Type B pancreatic cell (in vitro differentiated cells): ENCODE measurements at regions not wholly inside any gene's neighbourhood (a gene's known extent, or its start where the extent isn't known, plus 50 kb on each side); places are given as distances from the start of the nearest gene placed in this dataset.
A peak's percentile ranks its signal among the peaks of the same experiment; 100 is the strongest.
"Not testable (repeated sequence)": the region's sequence is repeated elsewhere in the genome, so short reads cannot be mapped to it uniquely, and the experiment has no call there.

Experiments used
- DNase-seq: peaks from one replicate; pipeline ENCODE4 v3.0.0; 2021; ENCODE audit warnings: mixed read lengths; ENCODE audit not compliant: unreplicated experiment; ENCODE audit errors: extremely low spot score
- H3K27ac Mint-ChIP-seq: 2 replicates; pipeline ENCODE4 v1.8.0; 2021; ENCODE audit warnings: mild to moderate bottlenecking, mixed read lengths
- H3K27me3 Mint-ChIP-seq: 2 replicates; pipeline ENCODE4 v1.8.0; 2021; ENCODE audit warnings: mixed read lengths
- H3K36me3 Mint-ChIP-seq: 2 replicates; pipeline ENCODE4 v1.8.0; 2021; ENCODE audit warnings: mixed read lengths
- H3K4me1 Mint-ChIP-seq: one replicate; pipeline ENCODE4 v1.8.0; 2021; ENCODE audit warnings: mixed read lengths; ENCODE audit not compliant: unreplicated experiment
- H3K4me3 Mint-ChIP-seq: 2 replicates; pipeline ENCODE4 v1.8.0; 2021; ENCODE audit warnings: mild to moderate bottlenecking, mixed read lengths
- H3K9me3 Mint-ChIP-seq: 2 replicates; pipeline ENCODE4 v1.8.0; 2021; ENCODE audit warnings: mixed read lengths
- TF ChIP-seq, protein P1 (sequence below): fragments of 200-600 bp; sonication (generic); conservative IDR thresholded peaks from 2 replicates; pipeline ENCODE4 v1.5.0; 2021; ENCODE audit warnings: antibody characterized with exemption, mild to moderate bottlenecking

DNA sequence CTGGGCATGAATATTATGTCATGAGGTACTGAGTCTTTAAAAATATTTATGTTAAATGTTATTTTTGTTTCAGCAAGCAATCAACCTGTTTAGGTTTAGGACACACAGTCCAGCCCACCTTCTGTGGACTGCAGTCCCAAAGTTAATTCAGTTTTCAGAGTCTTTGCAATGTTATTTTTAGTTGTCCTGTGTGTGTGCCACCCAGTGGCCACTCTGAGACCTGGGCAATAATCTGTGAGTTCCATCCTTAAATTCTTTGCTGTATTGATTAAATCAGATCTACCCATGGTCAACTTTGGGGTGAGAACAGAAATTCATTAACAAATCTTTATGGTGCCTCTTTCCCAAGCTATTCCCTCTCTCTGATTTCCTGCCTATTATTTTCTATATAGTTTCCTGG is 415.1 kb downstream of the CCSER2 start:
- Mint-ChIP-seq H3K4me3 (no peak overlapping the region), H3K36me3 (no peaks in the 10 kb centered on the region), H3K9me3 (no peaks in the 10 kb centered on the region), H3K27ac (no peak overlapping the region), H3K27me3 (no peaks in the 10 kb centered on the region), H3K4me1 (no peaks in the 10 kb centered on the region)
- DNase-seq: no peak
- TF ChIP-seq, protein P1, sequence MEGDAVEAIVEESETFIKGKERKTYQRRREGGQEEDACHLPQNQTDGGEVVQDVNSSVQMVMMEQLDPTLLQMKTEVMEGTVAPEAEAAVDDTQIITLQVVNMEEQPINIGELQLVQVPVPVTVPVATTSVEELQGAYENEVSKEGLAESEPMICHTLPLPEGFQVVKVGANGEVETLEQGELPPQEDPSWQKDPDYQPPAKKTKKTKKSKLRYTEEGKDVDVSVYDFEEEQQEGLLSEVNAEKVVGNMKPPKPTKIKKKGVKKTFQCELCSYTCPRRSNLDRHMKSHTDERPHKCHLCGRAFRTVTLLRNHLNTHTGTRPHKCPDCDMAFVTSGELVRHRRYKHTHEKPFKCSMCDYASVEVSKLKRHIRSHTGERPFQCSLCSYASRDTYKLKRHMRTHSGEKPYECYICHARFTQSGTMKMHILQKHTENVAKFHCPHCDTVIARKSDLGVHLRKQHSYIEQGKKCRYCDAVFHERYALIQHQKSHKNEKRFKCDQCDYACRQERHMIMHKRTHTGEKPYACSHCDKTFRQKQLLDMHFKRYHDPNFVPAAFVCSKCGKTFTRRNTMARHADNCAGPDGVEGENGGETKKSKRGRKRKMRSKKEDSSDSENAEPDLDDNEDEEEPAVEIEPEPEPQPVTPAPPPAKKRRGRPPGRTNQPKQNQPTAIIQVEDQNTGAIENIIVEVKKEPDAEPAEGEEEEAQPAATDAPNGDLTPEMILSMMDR: peak; percentile 73

DNA sequence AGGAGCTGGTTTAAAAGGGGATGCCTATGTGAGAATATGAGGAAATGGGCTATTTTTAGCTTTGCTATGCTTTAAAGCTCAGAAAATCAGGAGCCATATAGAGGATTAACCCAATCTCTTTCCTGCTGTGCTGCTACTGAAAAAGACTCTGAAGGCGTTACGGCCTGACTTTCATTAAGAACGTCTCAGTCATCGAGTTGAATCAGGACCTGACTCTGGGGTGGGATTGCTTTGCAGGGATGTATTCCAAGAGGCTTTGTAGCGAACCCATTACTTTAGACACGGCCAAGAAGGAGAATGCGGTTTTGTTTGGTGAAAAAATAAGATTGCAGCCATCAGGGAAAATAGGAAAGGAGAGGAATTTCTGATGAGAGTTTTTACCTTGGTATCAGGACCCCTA is 426.9 kb downstream of the CCSER2 start:
- H3K36me3 Mint-ChIP-seq: no peaks in the 10 kb centered on the region
- H3K9me3 Mint-ChIP-seq: no peaks in the 10 kb centered on the region
- H3K27ac Mint-ChIP-seq: no peak overlapping the region
- no peak for DNase-seq
- no peak overlapping the region for H3K4me3 Mint-ChIP-seq
- TF ChIP-seq, protein P1: no peak
- no peaks in the 10 kb centered on the region for H3K4me1 Mint-ChIP-seq
- peaks cover 10% of the 10 kb centered on the region for H3K27me3 Mint-ChIP-seq

DNA sequence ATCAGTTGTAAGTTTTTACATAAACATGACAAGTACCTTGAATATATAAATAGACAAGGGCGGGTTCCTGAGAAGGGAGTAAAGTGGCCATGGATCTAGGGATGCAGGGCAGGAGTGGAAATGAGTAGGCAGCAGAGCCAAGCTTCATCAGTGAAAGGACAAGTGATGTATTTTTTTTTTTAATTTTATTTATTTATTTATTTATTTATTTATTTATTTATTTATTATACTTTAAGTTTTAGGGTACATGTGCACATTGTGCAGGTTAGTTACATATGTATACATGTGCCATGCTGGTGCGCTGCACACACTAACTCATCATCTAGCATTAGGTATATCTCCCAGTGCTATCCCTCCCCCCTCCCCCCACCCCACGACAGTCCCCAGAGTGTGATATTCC is 428.3 kb downstream of the CCSER2 start:
- H3K4me3 Mint-ChIP-seq, DNase-seq, H3K9me3 Mint-ChIP-seq, H3K27me3 Mint-ChIP-seq, H3K36me3 Mint-ChIP-seq, H3K27ac Mint-ChIP-seq, H3K4me1 Mint-ChIP-seq: not testable (repeated sequence)

DNA sequence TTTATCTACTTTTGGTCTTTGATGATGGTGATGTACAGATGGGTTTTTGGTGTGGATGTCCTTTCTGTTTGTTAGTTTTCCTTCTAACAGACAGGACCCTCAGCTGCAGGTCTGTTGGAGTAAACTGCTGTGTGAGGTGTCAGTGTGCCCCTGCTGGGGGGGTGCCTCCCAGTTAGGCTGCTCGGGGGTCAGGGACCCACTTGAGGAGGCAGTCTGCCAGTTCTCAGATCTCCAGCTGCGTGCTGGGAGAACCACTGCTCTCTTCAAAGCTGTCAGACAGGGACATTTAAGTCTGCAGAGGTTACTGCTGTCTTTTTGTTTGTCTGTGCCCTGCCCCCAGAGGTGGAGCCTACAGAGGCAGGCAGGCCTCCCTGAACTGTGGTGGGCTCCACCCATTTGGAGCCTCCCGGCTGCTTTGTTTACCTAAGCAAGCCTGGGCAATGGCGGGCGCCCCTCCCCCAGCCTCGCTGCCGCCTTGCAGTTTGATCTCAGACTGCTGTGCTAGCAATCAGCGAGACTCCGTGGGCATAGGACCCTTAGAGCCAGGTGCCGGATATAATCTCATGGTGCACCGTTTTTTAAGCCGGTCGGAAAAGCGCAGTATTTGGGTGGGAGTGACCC is 433.7 kb downstream of the CCSER2 start:
- not testable (repeated sequence) for H3K27ac Mint-ChIP-seq, H3K27me3 Mint-ChIP-seq, H3K36me3 Mint-ChIP-seq, H3K4me3 Mint-ChIP-seq, H3K9me3 Mint-ChIP-seq, DNase-seq, H3K4me1 Mint-ChIP-seq

DNA sequence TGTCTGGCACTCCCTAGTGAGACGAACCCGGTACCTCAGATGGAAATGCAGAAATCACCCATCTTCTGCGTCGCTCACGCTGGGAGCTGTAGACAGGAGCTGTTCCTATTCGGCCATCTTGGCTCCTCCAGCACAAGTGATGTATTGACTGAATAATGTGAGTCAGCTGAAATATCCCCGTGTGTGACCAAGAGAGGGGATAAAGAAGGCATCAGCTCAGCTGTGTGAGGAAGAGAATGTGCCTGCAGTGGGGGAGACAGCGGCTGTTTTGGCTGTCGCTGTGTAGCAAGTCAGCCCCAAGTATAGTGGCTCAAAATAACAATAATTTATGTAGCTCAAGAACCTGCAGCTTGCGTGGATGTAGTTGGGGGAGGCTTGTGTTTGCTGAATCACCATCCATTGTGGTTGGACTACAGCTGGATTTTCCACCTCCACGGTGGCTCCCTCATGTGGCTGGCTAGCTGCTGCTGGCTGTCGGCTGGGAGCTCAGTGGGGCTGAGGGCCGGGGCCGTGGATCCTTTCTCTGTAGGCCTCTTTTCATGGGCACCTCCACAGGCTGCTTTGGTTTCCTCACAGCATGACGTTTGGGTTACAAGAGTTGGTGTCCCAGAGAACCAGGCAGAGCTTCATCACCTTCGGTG is 434.5 kb downstream of the CCSER2 start:
- Mint-ChIP-seq H3K4me1 (no peaks in the 10 kb centered on the region), H3K27me3 (no peaks in the 10 kb centered on the region), H3K36me3 (no peaks in the 10 kb centered on the region), H3K4me3 (no peak overlapping the region), H3K27ac (no peak overlapping the region), H3K9me3 (no peaks in the 10 kb centered on the region)
- DNase-seq: no peak
- TF ChIP-seq, protein P1: no peak

DNA sequence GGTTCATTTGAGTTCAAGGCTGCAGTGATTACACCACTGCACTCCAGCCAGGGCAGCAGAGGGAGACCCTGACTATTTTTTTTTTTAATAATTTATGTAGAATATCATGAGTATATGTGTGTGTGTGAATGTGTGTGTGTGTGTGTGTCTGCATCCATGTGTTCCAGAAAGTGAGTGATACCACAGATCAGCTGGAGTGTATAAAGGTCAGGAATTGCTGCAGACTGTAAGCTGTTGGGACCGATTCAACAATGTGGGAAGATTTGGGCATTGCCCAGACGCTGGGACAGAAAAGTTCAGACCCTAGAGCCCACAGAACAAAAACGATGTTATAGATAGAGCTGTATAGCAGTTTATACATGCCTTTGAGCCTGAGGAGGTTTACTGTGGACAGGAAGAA is 435.6 kb downstream of the CCSER2 start:
- no peak for DNase-seq
- H3K27ac Mint-ChIP-seq: no peak overlapping the region
- no peak overlapping the region for H3K4me3 Mint-ChIP-seq
- no peaks in the 10 kb centered on the region for H3K4me1 Mint-ChIP-seq
- no peaks in the 10 kb centered on the region for H3K9me3 Mint-ChIP-seq
- TF ChIP-seq, protein P1: no peak
- H3K36me3 Mint-ChIP-seq: no peaks in the 10 kb centered on the region
- no peaks in the 10 kb centered on the region for H3K27me3 Mint-ChIP-seq
